ENCODE measurements at regions not wholly inside any gene's neighbourhood (a gene's known extent, or its start where the extent isn't known, plus 50 kb on each side); places are given as distances from the start of the nearest gene placed in this dataset.

GRCh38 chr1:4510276-4510691 lies 144.1 kb upstream of the AJAP1 start:
- Histone ChIP-seq H3K9me3 (no peaks in the 10 kb centered on the region), H3K4me3 (no peak overlapping the region), H3K27me3 (no peaks in the 10 kb centered on the region), H3K4me1 (peaks cover 0 to 42% of the 10 kb centered on the region in 2 donors), H3K36me3 (no peaks in the 10 kb centered on the region), H3K27ac (peak overlapping the region; percentile 39 to 49)
- DNase-seq (ENCODE audit: low spot score), result no peak
- no peak for TF ChIP-seq CTCF (IDR thresholded peaks at IDR 0.05)

- TF ChIP-seq CTCF (IDR thresholded peaks at IDR 0.05), result no peak
- H3K4me1 ChIP-seq, result peaks cover 0 to 42% of the 10 kb centered on the region in 2 donors
- no peak for DNase-seq (ENCODE audit: low spot score)
- H3K27ac ChIP-seq, result no peak overlapping the region
- no peaks in the 10 kb centered on the region for H3K27me3 ChIP-seq
- H3K9me3 ChIP-seq, result no peaks in the 10 kb centered on the region
- H3K36me3 ChIP-seq, result no peaks in the 10 kb centered on the region
- no peak overlapping the region for H3K4me3 ChIP-seq
Observed at GRCh38 chr1:4511374-4511773, 143.0 kb upstream of the AJAP1 start.

- DNase-seq (ENCODE audit: low spot score), result no peak
- Histone ChIP-seq H3K27me3 (no peaks in the 10 kb centered on the region), H3K36me3 (no peaks in the 10 kb centered on the region), H3K9me3 (no peaks in the 10 kb centered on the region), H3K27ac (peak overlapping the region in 1 of 2 donors; percentile 31), H3K4me1 (peaks cover 0 to 42% of the 10 kb centered on the region in 2 donors), H3K4me3 (no peak overlapping the region)
- TF ChIP-seq CTCF (IDR thresholded peaks at IDR 0.05), result no peak
Observed at GRCh38 chr1:4512636-4513035, 141.8 kb upstream of the AJAP1 start.

- peaks cover 0 to 42% of the 10 kb centered on the region in 2 donors for H3K4me1 ChIP-seq
- H3K9me3 ChIP-seq, result no peaks in the 10 kb centered on the region
- no peaks in the 10 kb centered on the region for H3K27me3 ChIP-seq
- no peak overlapping the region for H3K27ac ChIP-seq
- no peaks in the 10 kb centered on the region for H3K36me3 ChIP-seq
- no peak for TF ChIP-seq CTCF (IDR thresholded peaks at IDR 0.05)
- no peak for DNase-seq (ENCODE audit: low spot score)
- no peak overlapping the region for H3K4me3 ChIP-seq
Observed at GRCh38 chr1:4513685-4514084, 140.7 kb upstream of the AJAP1 start.

- Histone ChIP-seq H3K36me3 (no peaks in the 10 kb centered on the region), H3K27me3 (no peaks in the 10 kb centered on the region), H3K4me3 (no peak overlapping the region), H3K27ac (no peak overlapping the region), H3K4me1 (peaks cover 0 to 27% of the 10 kb centered on the region in 2 donors), H3K9me3 (no peaks in the 10 kb centered on the region)
- DNase-seq (ENCODE audit: low spot score), result no peak
- TF ChIP-seq CTCF (IDR thresholded peaks at IDR 0.05), result no peak
Observed at GRCh38 chr1:4515727-4516289, 138.6 kb upstream of the AJAP1 start.

- H3K4me1 ChIP-seq, result peaks cover 0 to 21% of the 10 kb centered on the region in 2 donors
- no peaks in the 10 kb centered on the region for H3K9me3 ChIP-seq
- TF ChIP-seq CTCF (IDR thresholded peaks at IDR 0.05), result no peak
- H3K27me3 ChIP-seq, result no peaks in the 10 kb centered on the region
- H3K27ac ChIP-seq, result no peak overlapping the region
- H3K36me3 ChIP-seq, result no peaks in the 10 kb centered on the region
- no peak overlapping the region for H3K4me3 ChIP-seq
- DNase-seq (ENCODE audit: low spot score), result no peak
Observed at GRCh38 chr1:4516596-4516995, 137.8 kb upstream of the AJAP1 start.
